OCI-LY1 (cell line): ENCODE measurements at regions not wholly inside any gene's neighbourhood (a gene's known extent, or its start where the extent isn't known, plus 50 kb on each side); places are given as distances from the start of the nearest gene placed in this dataset.

Source experiments
- CTCF ChIP-seq: fragments of 200-600 bp; sonication (generic), shearing (Covaris generic); IDR thresholded peaks from 2 replicates; pipeline ENCODE4 v1.5.1; 2017; ENCODE audit warnings: mild to moderate bottlenecking, antibody characterized with exemption, low read length, moderate library complexity, mixed read lengths
- EZH2 ChIP-seq: fragments of 200-600 bp; sonication (generic), shearing (Covaris generic); IDR thresholded peaks from 2 replicates; pipeline ENCODE4 v1.8.0; 2017; ENCODE audit warnings: borderline replicate concordance, mixed run types, mild to moderate bottlenecking, antibody characterized with exemption, low read length, moderate library complexity, mixed read lengths

- no peak for TF ChIP-seq CTCF
- no peak for TF ChIP-seq EZH2
Observed at GRCh38 chr7:42485301-42485766, 248.3 kb upstream of the GLI3 start.
